ENCODE measurements at regions not wholly inside any gene's neighbourhood (a gene's known extent, or its start where the extent isn't known, plus 50 kb on each side); places are given as distances from the start of the nearest gene placed in this dataset.
A peak's percentile ranks its signal among the peaks of the same experiment; 100 is the strongest.

DNA sequence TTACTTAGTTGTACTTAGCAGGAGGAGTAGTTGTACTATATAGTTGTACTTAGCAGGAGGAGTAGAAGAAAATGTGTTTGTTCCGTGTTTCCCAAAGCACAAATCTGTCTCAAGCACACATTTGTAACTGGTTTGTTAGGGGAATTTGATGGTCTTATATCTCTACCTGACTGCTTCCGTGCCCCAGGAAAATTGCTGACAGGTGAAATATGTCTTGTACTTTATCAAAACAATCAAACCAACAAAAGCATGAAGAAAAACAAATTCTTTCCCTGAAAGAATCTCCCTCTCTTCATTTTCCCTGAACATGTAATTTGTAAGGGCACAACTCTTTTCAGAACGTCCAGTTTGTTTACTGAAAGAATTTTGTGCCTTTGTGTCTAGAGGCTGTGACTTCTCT, 106.6 kb upstream of the RGS17 start:
- no peaks in the 10 kb centered on the region for H3K27me3 ChIP-seq (ENCODE audit: control insufficient read depth in 1 of 2, insufficient read depth in 2 of 2, low read length in 2 of 2)
- peak; percentile 73 to 91 for TF ChIP-seq MAFK (conservative IDR thresholded peaks at IDR 0.05 in 1 of 2, IDR thresholded peaks at IDR 0.05 in 1 of 2; ENCODE audit: low read length in 2 of 2)
- no peak for TF ChIP-seq ZMYM3 (CRISPR knock-in tag; IDR thresholded peaks at IDR 0.05)
- peak; percentile 85 for TF ChIP-seq MAFF (IDR thresholded peaks at IDR 0.05; ENCODE audit: low read depth, low read length)
- DNase-seq (ENCODE audit: low spot score) = no peak
- WGBS (ENCODE audit: low lambda C conversion rate) = 6% methylated on average over 3 of the region's 3 CpGs
- no peaks in the 10 kb centered on the region for H4K20me1 ChIP-seq (ENCODE audit: insufficient read depth, low read length)
- no TSS peak for BruUV-seq (replicated peaks)
- ChIA-PET CTCF (ENCODE audit: low intra/inter-chr PET ratio, low total read pairs) (no interaction called here), POLR2A (no interaction called here)
- no peaks in the 10 kb centered on the region for H3K79me2 ChIP-seq (ENCODE audit: insufficient read depth, low read length)
- no peak for FAIRE-seq
- no peaks in the 10 kb centered on the region for H3K36me3 ChIP-seq (replicated peaks in 1 of 2; ENCODE audit: control insufficient read depth in 1 of 2, insufficient read depth in 2 of 2, low read length in 2 of 2)
- H3K9me3 ChIP-seq (ENCODE audit: low read length) = peaks cover under 1% of the 10 kb centered on the region; the same call in 1 of the 2 replicates
- ATAC-seq = no peak
- no peaks in the 10 kb centered on the region for H3K4me1 ChIP-seq (ENCODE audit: insufficient read depth, low read length)
- H2AFZ ChIP-seq (ENCODE audit: low read length) = no peak overlapping the region
- H3K4me3 ChIP-seq (replicated peaks in 1 of 3; ENCODE audit: insufficient read depth in 1 of 3, low read depth in 2 of 3, low read length in 3 of 3) = no peak overlapping the region
- no peak overlapping the region for H3K9ac ChIP-seq (ENCODE audit: insufficient read depth, low read depth, low read length)
- in situ Hi-C loops (cut with HindIII; ENCODE audit: extremely low pct_ligation_motif_present, low pct_unique_long_range_greater_than_20kb) (loop anchor here (25.0 kb wide), 1 partner anchor 725 kb away; no protein-coding TSS in a partner anchor), intact Hi-C loops (cut with micrococcal nuclease; ENCODE audit: unreplicated experiment) (no loop called here)
- no peak overlapping the region for H3K27ac ChIP-seq (ENCODE audit: extremely low read length, insufficient read depth, low read length)
- H3K4me2 ChIP-seq (ENCODE audit: low read depth, low read length) = no peak overlapping the region

DNA sequence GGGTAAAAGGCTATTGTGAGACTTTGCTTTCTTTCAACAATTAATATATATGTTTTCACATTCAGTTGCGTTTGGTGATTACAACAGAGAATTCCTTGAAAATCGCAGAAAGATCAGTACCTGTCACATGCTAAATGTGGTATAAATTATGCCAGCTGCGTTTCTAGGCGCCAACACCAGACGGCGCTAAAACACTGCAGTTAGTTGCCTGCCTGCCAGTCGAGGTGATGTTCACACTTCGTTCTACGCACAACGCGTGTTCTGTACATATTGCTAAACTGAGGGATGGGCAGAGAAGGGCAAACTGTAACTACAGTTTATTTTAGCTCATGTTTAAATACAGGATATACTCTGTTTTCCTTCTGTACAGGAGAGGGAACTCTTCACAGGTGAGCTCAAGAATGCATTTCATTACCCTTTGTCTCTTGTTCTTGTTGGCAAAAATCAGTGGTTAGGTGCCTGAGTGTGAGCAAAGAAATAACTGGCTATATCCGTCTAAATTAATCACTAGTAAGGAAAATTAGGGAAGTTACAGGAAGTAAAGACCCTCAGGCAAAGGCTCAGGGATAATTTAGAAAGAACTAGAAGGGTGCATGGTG, 100.1 kb upstream of the RGS17 start:
- no TSS peak for BruUV-seq (replicated peaks)
- no peak overlapping the region for H3K9ac ChIP-seq (ENCODE audit: insufficient read depth, low read depth, low read length)
- no peaks in the 10 kb centered on the region for H4K20me1 ChIP-seq (ENCODE audit: insufficient read depth, low read length)
- ChIA-PET CTCF (ENCODE audit: low intra/inter-chr PET ratio, low total read pairs) (interaction anchor here (0.8 to 1.9 kb wide), 3 partner anchors 81 to 717 kb away, joined by 4 to 8 read pairs (median 5); no protein-coding TSS in a partner anchor), POLR2A (no interaction called here)
- in situ Hi-C loops (cut with HindIII; ENCODE audit: extremely low pct_ligation_motif_present, low pct_unique_long_range_greater_than_20kb) = loop anchor here (5.0 to 25.0 kb wide), 2 partner anchors 81 to 731 kb away; no protein-coding TSS in a partner anchor
- FAIRE-seq (no peak), DNase-seq (ENCODE audit: low spot score) (peak; percentile 40), ATAC-seq (peak; percentile 79)
- H2AFZ ChIP-seq (ENCODE audit: low read length) = no peak overlapping the region
- no peaks in the 10 kb centered on the region for H3K36me3 ChIP-seq (replicated peaks in 1 of 2; ENCODE audit: control insufficient read depth in 1 of 2, insufficient read depth in 2 of 2, low read length in 2 of 2)
- no peaks in the 10 kb centered on the region for H3K9me3 ChIP-seq (ENCODE audit: low read length)
- H3K4me2 ChIP-seq (ENCODE audit: low read depth, low read length) = no peak overlapping the region
- H3K4me1 ChIP-seq (ENCODE audit: insufficient read depth, low read length) = no peaks in the 10 kb centered on the region
- intact Hi-C loops (cut with micrococcal nuclease; ENCODE audit: unreplicated experiment) = loop anchor here (1.0 kb wide), 4 partner anchors 81 to 717 kb away; no protein-coding TSS in a partner anchor
- H3K4me3 ChIP-seq (replicated peaks in 1 of 3; ENCODE audit: insufficient read depth in 1 of 3, low read depth in 2 of 3, low read length in 3 of 3) = no peak overlapping the region
- no peak overlapping the region for H3K27ac ChIP-seq (ENCODE audit: extremely low read length, insufficient read depth, low read length)
- WGBS (ENCODE audit: low lambda C conversion rate) = 1% methylated on average over 12 of the region's 12 CpGs
- no peaks in the 10 kb centered on the region for H3K79me2 ChIP-seq (ENCODE audit: insufficient read depth, low read length)
- no peaks in the 10 kb centered on the region for H3K27me3 ChIP-seq (ENCODE audit: control insufficient read depth in 1 of 2, insufficient read depth in 2 of 2, low read length in 2 of 2)
- TF ChIP-seq, protein P1, sequence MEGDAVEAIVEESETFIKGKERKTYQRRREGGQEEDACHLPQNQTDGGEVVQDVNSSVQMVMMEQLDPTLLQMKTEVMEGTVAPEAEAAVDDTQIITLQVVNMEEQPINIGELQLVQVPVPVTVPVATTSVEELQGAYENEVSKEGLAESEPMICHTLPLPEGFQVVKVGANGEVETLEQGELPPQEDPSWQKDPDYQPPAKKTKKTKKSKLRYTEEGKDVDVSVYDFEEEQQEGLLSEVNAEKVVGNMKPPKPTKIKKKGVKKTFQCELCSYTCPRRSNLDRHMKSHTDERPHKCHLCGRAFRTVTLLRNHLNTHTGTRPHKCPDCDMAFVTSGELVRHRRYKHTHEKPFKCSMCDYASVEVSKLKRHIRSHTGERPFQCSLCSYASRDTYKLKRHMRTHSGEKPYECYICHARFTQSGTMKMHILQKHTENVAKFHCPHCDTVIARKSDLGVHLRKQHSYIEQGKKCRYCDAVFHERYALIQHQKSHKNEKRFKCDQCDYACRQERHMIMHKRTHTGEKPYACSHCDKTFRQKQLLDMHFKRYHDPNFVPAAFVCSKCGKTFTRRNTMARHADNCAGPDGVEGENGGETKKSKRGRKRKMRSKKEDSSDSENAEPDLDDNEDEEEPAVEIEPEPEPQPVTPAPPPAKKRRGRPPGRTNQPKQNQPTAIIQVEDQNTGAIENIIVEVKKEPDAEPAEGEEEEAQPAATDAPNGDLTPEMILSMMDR (CRISPR knock-in tag; IDR thresholded peaks at IDR 0.05) = peak; percentile 94
- TF ChIP-seq, protein P2, sequence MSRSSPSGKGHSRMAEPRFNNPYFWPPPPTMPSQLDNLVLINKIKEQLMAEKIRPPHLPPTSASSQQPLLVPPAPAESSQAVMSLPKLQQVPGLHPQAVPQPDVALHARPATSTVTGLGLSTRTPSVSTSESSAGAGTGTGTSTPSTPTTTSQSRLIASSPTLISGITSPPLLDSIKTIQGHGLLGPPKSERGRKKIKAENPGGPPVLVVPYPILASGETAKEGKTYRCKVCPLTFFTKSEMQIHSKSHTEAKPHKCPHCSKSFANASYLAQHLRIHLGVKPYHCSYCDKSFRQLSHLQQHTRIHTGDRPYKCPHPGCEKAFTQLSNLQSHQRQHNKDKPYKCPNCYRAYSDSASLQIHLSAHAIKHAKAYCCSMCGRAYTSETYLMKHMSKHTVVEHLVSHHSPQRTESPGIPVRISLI (CRISPR knock-in tag; IDR thresholded peaks at IDR 0.05; ENCODE audit: borderline replicate concordance) = no peak
- TF ChIP-seq STAG1 (CRISPR knock-in tag; IDR thresholded peaks at IDR 0.05) = peak; percentile 96
- TF ChIP-seq SMC3 (IDR thresholded peaks at IDR 0.05; ENCODE audit: low read length) = peak; percentile 92
- TF ChIP-seq, protein P3, sequence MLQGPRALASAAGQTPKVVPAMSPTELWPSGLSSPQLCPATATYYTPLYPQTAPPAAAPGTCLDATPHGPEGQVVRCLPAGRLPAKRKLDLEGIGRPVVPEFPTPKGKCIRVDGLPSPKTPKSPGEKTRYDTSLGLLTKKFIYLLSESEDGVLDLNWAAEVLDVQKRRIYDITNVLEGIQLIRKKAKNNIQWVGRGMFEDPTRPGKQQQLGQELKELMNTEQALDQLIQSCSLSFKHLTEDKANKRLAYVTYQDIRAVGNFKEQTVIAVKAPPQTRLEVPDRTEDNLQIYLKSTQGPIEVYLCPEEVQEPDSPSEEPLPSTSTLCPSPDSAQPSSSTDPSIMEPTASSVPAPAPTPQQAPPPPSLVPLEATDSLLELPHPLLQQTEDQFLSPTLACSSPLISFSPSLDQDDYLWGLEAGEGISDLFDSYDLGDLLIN (CRISPR knock-in tag; IDR thresholded peaks at IDR 0.05; ENCODE audit: borderline replicate concordance) = no peak
- no peak for TF ChIP-seq RORA (CRISPR knock-in tag; IDR thresholded peaks at IDR 0.05)
- TF ChIP-seq ETV5 (CRISPR knock-in tag; IDR thresholded peaks at IDR 0.05; ENCODE audit: borderline replicate concordance) = no peak
- no peak for TF ChIP-seq ZNF367 (CRISPR knock-in tag; IDR thresholded peaks at IDR 0.05; ENCODE audit: borderline replicate concordance)
- TF ChIP-seq MIXL1 (CRISPR knock-in tag; IDR thresholded peaks at IDR 0.05) = peak; percentile 17; the same call in 1 of the 2 replicates
- no peak for TF ChIP-seq SOX6 (IDR thresholded peaks at IDR 0.05)
- TF ChIP-seq SOX6 (CRISPR knock-in tag; IDR thresholded peaks at IDR 0.05) = no peak
- no peak for TF ChIP-seq SUZ12 (IDR thresholded peaks at IDR 0.05; ENCODE audit: low read depth, low read length)
- TF ChIP-seq SATB2 (CRISPR knock-in tag; IDR thresholded peaks at IDR 0.05) = no peak
- peak; percentile 20; the same call in 1 of the 2 replicates for TF ChIP-seq CEBPG (CRISPR knock-in tag; IDR thresholded peaks at IDR 0.05)
